Keratinocyte (primary cell): ENCODE measurements at regions not wholly inside any gene's neighbourhood (a gene's known extent, or its start where the extent isn't known, plus 50 kb on each side); places are given as distances from the start of the nearest gene placed in this dataset.

ENCODE experiments used
- DNase-seq: peaks from one replicate; pipeline ENCODE4 v3.0.0-alpha.2; 2011; ENCODE audit warnings: low read depth, missing footprints, low spot score
- FAIRE-seq: peaks from 2 replicates; lab custom pipeline; 2011; peaks lifted over from hg19 to GRCh38; lab: Jason Lieb, UNC
- H2AFZ ChIP-seq: 2 replicates; pipeline ENCODE4 v1.6.0; 2012; ENCODE audit warnings: low read length, control low read depth, inconsistent platforms; ENCODE audit not compliant: control insufficient read depth
- H3K27ac ChIP-seq: 2 replicates; pipeline ENCODE4 v1.5.1; 2011; ENCODE audit warnings: low read length; ENCODE audit not compliant: control insufficient read depth, insufficient read depth
- H3K27me3 ChIP-seq: 3 replicates; pipeline ENCODE4 v1.6.0; 2011; ENCODE audit warnings: low read length; ENCODE audit not compliant: control insufficient read depth, insufficient read depth; ENCODE audit errors: extremely low read depth
- H3K36me3 ChIP-seq, 2 experiments: 2 replicates in 1 of 2; 3 replicates in 1 of 2; pipeline ENCODE4 v1.5.1; 2011; ENCODE audit warnings: low read length in 2 of 2, mild to moderate bottlenecking in 1 of 2; ENCODE audit not compliant: control insufficient read depth in 2 of 2, insufficient read depth in 2 of 2; ENCODE audit errors: extremely low read depth in 1 of 2
- H3K4me1 ChIP-seq: 3 replicates; pipeline ENCODE4 v1.5.1; 2011; ENCODE audit warnings: low read length; ENCODE audit not compliant: control insufficient read depth, insufficient read depth; ENCODE audit errors: extremely low read depth
- H3K4me2 ChIP-seq: 3 replicates; pipeline ENCODE4 v1.6.0; 2011; ENCODE audit warnings: low read depth, low read length; ENCODE audit not compliant: control insufficient read depth, insufficient read depth; ENCODE audit errors: extremely low read depth
- H3K4me3 ChIP-seq, 3 experiments: fragments of 200-600 bp in 1 of 3; sonication (generic) in 1 of 3; 2 replicates in 2 of 3; 3 replicates in 1 of 3; pipeline ENCODE4 v1.5.1; 2011 to 2016; ENCODE audit warnings: low read length in 3 of 3, mild to moderate bottlenecking in 3 of 3, control low read depth in 2 of 3, inconsistent platforms in 1 of 3, low read depth in 1 of 3, mixed read lengths in 1 of 3, mixed run types in 1 of 3, moderate library complexity in 1 of 3; ENCODE audit not compliant: control insufficient read depth in 2 of 3, insufficient read depth in 2 of 3; ENCODE audit errors: extremely low read depth in 1 of 3
- H3K79me2 ChIP-seq: 2 replicates; pipeline ENCODE4 v1.6.0; 2012; ENCODE audit warnings: low read length; ENCODE audit not compliant: control insufficient read depth, insufficient read depth
- H3K9ac ChIP-seq: 3 replicates; pipeline ENCODE4 v1.6.0; 2011; ENCODE audit warnings: low read length; ENCODE audit not compliant: control insufficient read depth, insufficient read depth; ENCODE audit errors: extremely low read depth
- H3K9me1 ChIP-seq: 3 replicates; pipeline ENCODE4 v1.6.0; 2011; ENCODE audit warnings: low read length; ENCODE audit not compliant: control insufficient read depth, insufficient read depth; ENCODE audit errors: extremely low read depth
- H3K9me3 ChIP-seq: 2 replicates; pipeline ENCODE4 v1.5.1; 2012; ENCODE audit warnings: low read depth, low read length; ENCODE audit not compliant: control insufficient read depth
- H4K20me1 ChIP-seq: 3 replicates; pipeline ENCODE4 v1.6.0; 2011; ENCODE audit warnings: low read length; ENCODE audit not compliant: control insufficient read depth, insufficient read depth; ENCODE audit errors: extremely low read depth
- CTCF ChIP-seq, 3 experiments: IDR thresholded peaks in 1 of 3; conservative IDR thresholded peaks in 1 of 3; optimal IDR thresholded peaks in 1 of 3; 2 replicates in 2 of 3; 3 replicates in 1 of 3; pipeline versions ENCODE3 to v1.5.1; 2011; ENCODE audit warnings: low read length in 3 of 3, mild to moderate bottlenecking in 3 of 3, moderate library complexity in 2 of 3, control low read depth in 1 of 3, inconsistent platforms in 1 of 3; ENCODE audit not compliant: insufficient read depth in 2 of 3; ENCODE audit errors: extremely low read depth in 1 of 3
- EZH2 ChIP-seq: IDR thresholded peaks from one replicate; pipeline ENCODE4 v1.6.1; 2012; ENCODE audit warnings: inconsistent platforms, mild to moderate bottlenecking, low read length, moderate library complexity
- dilution Hi-C: fragments of 300-500 bp; cut with MboI; formaldehyde crosslinking; loops from one replicate; pipeline ENCODE4 v1.7.0; 2020; ENCODE audit warnings: low sequenced_read_pairs; ENCODE audit not compliant: extremely low pct_ligation_motif_present
- small RNA-seq, 3 experiments: library from RNA; depleted of rRNA; stranded (forward); fragments of <200 nt; gene quantifications; one replicate each; pipeline ENCODE3, GENCODE V24; 2012; ENCODE audit warnings: low read depth in 3 of 3, low replicate concordance in 1 of 3; ENCODE audit not compliant: insufficient read length in 3 of 3

- H3K27me3 ChIP-seq = no peaks in the 10 kb centered on the region
- DNase-seq (no peak), FAIRE-seq (no peak)
- H3K36me3 ChIP-seq = no peaks in the 10 kb centered on the region
- no peak overlapping the region for H2AFZ ChIP-seq
- dilution Hi-C loops = no loop called here
- no peaks in the 10 kb centered on the region for H3K79me2 ChIP-seq
- H3K4me1 ChIP-seq = no peaks in the 10 kb centered on the region
- H3K4me3 ChIP-seq = no peak overlapping the region
- no peak overlapping the region for H3K27ac ChIP-seq
- no peak overlapping the region for H3K4me2 ChIP-seq
- TF ChIP-seq EZH2 = no peak
- no peak for TF ChIP-seq CTCF (optimal IDR thresholded peaks at IDR 0.05 in 1 of 3, IDR thresholded peaks at IDR 0.05 in 1 of 3, conservative IDR thresholded peaks at IDR 0.05 in 1 of 3; ENCODE audit: extremely low read depth in 1 of 3, insufficient read depth in 2 of 3, low read length in 3 of 3)
- H3K9ac ChIP-seq = no peak overlapping the region
- no peaks in the 10 kb centered on the region for H4K20me1 ChIP-seq
- H3K9me3 ChIP-seq = no peaks in the 10 kb centered on the region
- H3K9me1 ChIP-seq = no peaks in the 10 kb centered on the region
Observed at GRCh38 chr2:157927155-157927554, 51.0 kb upstream of the ACVR1 start.

Small RNA genes in the stretch of these regions (small RNA-seq; reads per million reads assigned to genes)
- 0 reads per million in 3 experiments for gene RNU6-932P
